ENCODE measurements at regions not wholly inside any gene's neighbourhood (a gene's known extent, or its start where the extent isn't known, plus 50 kb on each side); places are given as distances from the start of the nearest gene placed in this dataset.

- WGBS, result 38% methylated on average over 4 of the region's 4 CpGs
- no peak for DNase-seq (ENCODE audit: low spot score in 2 of 2)
- TF ChIP-seq EP300 (IDR thresholded peaks at IDR 0.05), result no peak
- no peak for TF ChIP-seq POLR2A (IDR thresholded peaks at IDR 0.05)
- no peak for TF ChIP-seq POLR2AphosphoS5 (IDR thresholded peaks at IDR 0.05)
- no peak for TF ChIP-seq CTCF (IDR thresholded peaks at IDR 0.05)
- Histone ChIP-seq H3K9me3 (peaks cover 4% of the 10 kb centered on the region), H3K27ac (no peak overlapping the region), H3K36me3 (no peaks in the 10 kb centered on the region), H3K4me1 (no peaks in the 10 kb centered on the region), H3K27me3 (no peaks in the 10 kb centered on the region), H3K4me3 (no peak overlapping the region)
Measured at GRCh38 chr2:6545795-6546194, 319.9 kb downstream of the CMPK2 start.

- Histone ChIP-seq H3K27ac (no peak overlapping the region), H3K4me3 (no peak overlapping the region), H3K4me1 (no peaks in the 10 kb centered on the region), H3K36me3 (no peaks in the 10 kb centered on the region), H3K27me3 (no peaks in the 10 kb centered on the region), H3K9me3 (peaks cover 3% of the 10 kb centered on the region)
- WGBS, result 88% methylated on average over 7 of the region's 7 CpGs
- TF ChIP-seq POLR2AphosphoS5 (IDR thresholded peaks at IDR 0.05) (no peak), EP300 (IDR thresholded peaks at IDR 0.05) (no peak), CTCF (IDR thresholded peaks at IDR 0.05) (no peak), POLR2A (IDR thresholded peaks at IDR 0.05) (no peak)
- DNase-seq (ENCODE audit: low spot score in 2 of 2), result no peak
Measured at GRCh38 chr2:6554466-6554865, 311.2 kb downstream of the CMPK2 start.

GRCh38 chr2:6556755-6557154 lies 309.0 kb downstream of the CMPK2 start:
- no peak for DNase-seq (ENCODE audit: low spot score in 2 of 2)
- H3K27ac ChIP-seq, result no peak overlapping the region

GRCh38 chr2:6557737-6558136 lies 308.0 kb downstream of the CMPK2 start:
- Histone ChIP-seq H3K4me1 (no peaks in the 10 kb centered on the region), H3K9me3 (no peaks in the 10 kb centered on the region), H3K27ac (no peak overlapping the region), H3K36me3 (no peaks in the 10 kb centered on the region), H3K4me3 (no peak overlapping the region), H3K27me3 (no peaks in the 10 kb centered on the region)
- DNase-seq (ENCODE audit: low spot score in 2 of 2), result no peak
- no peak for TF ChIP-seq POLR2A (IDR thresholded peaks at IDR 0.05)
- no peak for TF ChIP-seq CTCF (IDR thresholded peaks at IDR 0.05)
- no peak for TF ChIP-seq POLR2AphosphoS5 (IDR thresholded peaks at IDR 0.05)
- no peak for TF ChIP-seq EP300 (IDR thresholded peaks at IDR 0.05)

More at GRCh38 chr2:6556755-6557154, 309.0 kb downstream of the CMPK2 start:
- H3K4me1 ChIP-seq, result no peaks in the 10 kb centered on the region
- WGBS, result 56% methylated on average over 3 of the region's 3 CpGs
- no peak overlapping the region for H3K4me3 ChIP-seq
- TF ChIP-seq CTCF (IDR thresholded peaks at IDR 0.05), result no peak
- no peak for TF ChIP-seq POLR2AphosphoS5 (IDR thresholded peaks at IDR 0.05)
- no peak for TF ChIP-seq POLR2A (IDR thresholded peaks at IDR 0.05)
- TF ChIP-seq EP300 (IDR thresholded peaks at IDR 0.05), result no peak
- no peaks in the 10 kb centered on the region for H3K36me3 ChIP-seq
- no peaks in the 10 kb centered on the region for H3K9me3 ChIP-seq
- no peaks in the 10 kb centered on the region for H3K27me3 ChIP-seq

GRCh38 chr2:6562771-6563170 lies 302.9 kb downstream of the CMPK2 start:
- Histone ChIP-seq H3K27me3 (no peaks in the 10 kb centered on the region), H3K4me1 (no peaks in the 10 kb centered on the region), H3K36me3 (no peaks in the 10 kb centered on the region), H3K4me3 (no peak overlapping the region), H3K9me3 (no peaks in the 10 kb centered on the region), H3K27ac (no peak overlapping the region)
- 88% methylated on average over 7 of the region's 7 CpGs for WGBS
- TF ChIP-seq POLR2A (IDR thresholded peaks at IDR 0.05), result no peak
- no peak for TF ChIP-seq EP300 (IDR thresholded peaks at IDR 0.05)
- no peak for TF ChIP-seq POLR2AphosphoS5 (IDR thresholded peaks at IDR 0.05)
- TF ChIP-seq CTCF (IDR thresholded peaks at IDR 0.05), result no peak
- DNase-seq (ENCODE audit: low spot score in 2 of 2), result no peak
